GM23248 (cell line): ENCODE measurements at regions not wholly inside any gene's neighbourhood (a gene's known extent, or its start where the extent isn't known, plus 50 kb on each side); places are given as distances from the start of the nearest gene placed in this dataset.

Experiments
- EZH2 ChIP-seq: fragments of 200-600 bp; sonication (generic); IDR thresholded peaks from 2 replicates; pipeline ENCODE4 v1.6.1; 2018; ENCODE audit warnings: antibody characterized with exemption, mild to moderate bottlenecking; ENCODE audit not compliant: insufficient read depth, poor library complexity, severe bottlenecking
- EZH2phosphoT487 ChIP-seq: fragments of 200-600 bp; sonication (generic); IDR thresholded peaks from 2 replicates; pipeline ENCODE4 v1.6.1; 2018; ENCODE audit warnings: antibody characterized with exemption, moderate library complexity, mild to moderate bottlenecking, low read depth; ENCODE audit not compliant: insufficient read depth

GRCh38 chr7:106335814-106336213 lies 51.0 kb upstream of the NAMPT start:
- TF ChIP-seq EZH2: no peak
- TF ChIP-seq EZH2phosphoT487: no peak
